Neural cell (in vitro differentiated cells): ENCODE measurements at regions not wholly inside any gene's neighbourhood (a gene's known extent, or its start where the extent isn't known, plus 50 kb on each side); places are given as distances from the start of the nearest gene placed in this dataset.

Experiments
- CTCF ChIP-seq: fragments of 450-650 bp; IDR thresholded peaks from 2 replicates; pipeline ENCODE4 v1.5.1; 2014; ENCODE audit warnings: antibody characterized with exemption, mild to moderate bottlenecking, moderate library complexity; ENCODE audit not compliant: poor library complexity, severe bottlenecking
- EP300 ChIP-seq: fragments of 450-650 bp; conservative IDR thresholded peaks from 2 replicates; pipeline ENCODE4 v1.6.1; 2014; ENCODE audit warnings: antibody characterized with exemption, mild to moderate bottlenecking, moderate library complexity; ENCODE audit not compliant: poor library complexity, severe bottlenecking
- EZH2 ChIP-seq: fragments of 200-600, 300-800 bp; shearing (Covaris generic), sonication (generic); IDR thresholded peaks from 2 replicates; pipeline ENCODE4 v1.6.1; 2014; ENCODE audit warnings: antibody characterized with exemption, low read length, borderline replicate concordance, mild to moderate bottlenecking; ENCODE audit not compliant: insufficient read depth, poor library complexity, severe bottlenecking
- MXI1 ChIP-seq: fragments of 450-650 bp; conservative IDR thresholded peaks from 2 replicates; pipeline ENCODE4 v1.6.1; 2014; ENCODE audit warnings: antibody characterized with exemption, mild to moderate bottlenecking; ENCODE audit not compliant: poor library complexity, severe bottlenecking
- POLR2AphosphoS5 ChIP-seq: IDR thresholded peaks from 2 replicates; pipeline ENCODE4 v1.6.1; 2012
- RAD21 ChIP-seq: fragments of 450-650 bp; conservative IDR thresholded peaks from 2 replicates; pipeline ENCODE4 v1.6.1; 2014; ENCODE audit warnings: antibody characterized with exemption, mild to moderate bottlenecking, moderate library complexity
- SMC3 ChIP-seq: fragments of 450-650 bp; conservative IDR thresholded peaks from 2 replicates; pipeline ENCODE4 v1.6.1; 2014; ENCODE audit warnings: antibody characterized with exemption, mild to moderate bottlenecking, moderate library complexity; ENCODE audit not compliant: poor library complexity
- TAF1 ChIP-seq: IDR thresholded peaks from 2 replicates; pipeline ENCODE4 v1.6.1; 2012; ENCODE audit warnings: low read depth
- TF ChIP-seq, protein P1 (sequence below): IDR thresholded peaks from 2 replicates; pipeline ENCODE4 v1.6.1; 2012; ENCODE audit warnings: borderline replicate concordance

GRCh38 chr6:8191629-8192028 lies 89.3 kb upstream of the EEF1E1 start:
- TF ChIP-seq TAF1 (no peak), CTCF (no peak), EP300 (no peak), EZH2 (no peak), POLR2AphosphoS5 (no peak), SMC3 (no peak), RAD21 (no peak), MXI1 (no peak)
- TF ChIP-seq, protein P1, sequence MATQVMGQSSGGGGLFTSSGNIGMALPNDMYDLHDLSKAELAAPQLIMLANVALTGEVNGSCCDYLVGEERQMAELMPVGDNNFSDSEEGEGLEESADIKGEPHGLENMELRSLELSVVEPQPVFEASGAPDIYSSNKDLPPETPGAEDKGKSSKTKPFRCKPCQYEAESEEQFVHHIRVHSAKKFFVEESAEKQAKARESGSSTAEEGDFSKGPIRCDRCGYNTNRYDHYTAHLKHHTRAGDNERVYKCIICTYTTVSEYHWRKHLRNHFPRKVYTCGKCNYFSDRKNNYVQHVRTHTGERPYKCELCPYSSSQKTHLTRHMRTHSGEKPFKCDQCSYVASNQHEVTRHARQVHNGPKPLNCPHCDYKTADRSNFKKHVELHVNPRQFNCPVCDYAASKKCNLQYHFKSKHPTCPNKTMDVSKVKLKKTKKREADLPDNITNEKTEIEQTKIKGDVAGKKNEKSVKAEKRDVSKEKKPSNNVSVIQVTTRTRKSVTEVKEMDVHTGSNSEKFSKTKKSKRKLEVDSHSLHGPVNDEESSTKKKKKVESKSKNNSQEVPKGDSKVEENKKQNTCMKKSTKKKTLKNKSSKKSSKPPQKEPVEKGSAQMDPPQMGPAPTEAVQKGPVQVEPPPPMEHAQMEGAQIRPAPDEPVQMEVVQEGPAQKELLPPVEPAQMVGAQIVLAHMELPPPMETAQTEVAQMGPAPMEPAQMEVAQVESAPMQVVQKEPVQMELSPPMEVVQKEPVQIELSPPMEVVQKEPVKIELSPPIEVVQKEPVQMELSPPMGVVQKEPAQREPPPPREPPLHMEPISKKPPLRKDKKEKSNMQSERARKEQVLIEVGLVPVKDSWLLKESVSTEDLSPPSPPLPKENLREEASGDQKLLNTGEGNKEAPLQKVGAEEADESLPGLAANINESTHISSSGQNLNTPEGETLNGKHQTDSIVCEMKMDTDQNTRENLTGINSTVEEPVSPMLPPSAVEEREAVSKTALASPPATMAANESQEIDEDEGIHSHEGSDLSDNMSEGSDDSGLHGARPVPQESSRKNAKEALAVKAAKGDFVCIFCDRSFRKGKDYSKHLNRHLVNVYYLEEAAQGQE = no peak
